SK-N-SH (cell line): ENCODE measurements at regions not wholly inside any gene's neighbourhood (a gene's known extent, or its start where the extent isn't known, plus 50 kb on each side); places are given as distances from the start of the nearest gene placed in this dataset.

Experiments
- CTCF ChIA-PET: fragments of 300-600, 350-600 bp; formaldehyde crosslinking; extraction: SDS; loops from one replicate; lab custom pipeline; 2021; lab: Yijun Ruan, JAX
- POLR2A ChIA-PET: fragments of 350-600 bp; sonication (Branson Sonifier 250); formaldehyde crosslinking; extraction: SDS; loops from one replicate; lab custom pipeline; 2020; ENCODE audit warnings: antibody characterized with exemption, inconsistent platforms; lab: Yijun Ruan, JAX
- DNase-seq: peaks from one replicate; pipeline ENCODE4 v3.0.0; 2012
- H2AFZ ChIP-seq: fragments of 200-600 bp; sonication (generic); 2 replicates; pipeline ENCODE4 v1.8.1; 2016; ENCODE audit warnings: antibody characterized with exemption, mild to moderate bottlenecking, low read depth
- H3F3A ChIP-seq: fragments of 200-600 bp; sonication (generic); replicated peaks from 2 replicates; pipeline ENCODE3; 2016; ENCODE audit warnings: antibody characterized with exemption, mild to moderate bottlenecking; ENCODE audit not compliant: insufficient read depth
- H3K27ac ChIP-seq, 2 experiments: fragments of 200-500 bp in 1 of 2; fragments of 200-600 bp in 1 of 2; sonication (Bioruptor generic) in 1 of 2; sonication (generic), shearing (Covaris generic) in 1 of 2; 2 replicates each; pipeline versions ENCODE4 v1.5.1 to v1.6.1; 2014 to 2016; ENCODE audit warnings: low read depth in 2 of 2, inconsistent platforms in 1 of 2, low read length in 1 of 2, mild to moderate bottlenecking in 1 of 2, mixed read lengths in 1 of 2
- H3K27me3 ChIP-seq: fragments of 200-600 bp; sonication (generic), shearing (Covaris generic); 2 replicates; pipeline ENCODE4 v1.6.1; 2016; ENCODE audit warnings: mixed run types; ENCODE audit not compliant: insufficient read depth
- H3K36me3 ChIP-seq, 2 experiments: fragments of 200-500 bp in 1 of 2; fragments of 200-600 bp in 1 of 2; sonication (Bioruptor generic) in 1 of 2; sonication (generic) in 1 of 2; replicated peaks in 1 of 2; 2 replicates each; pipeline versions ENCODE3 to v1.5.1; 2014 to 2016; ENCODE audit warnings: low read length in 1 of 2, mild to moderate bottlenecking in 1 of 2; ENCODE audit not compliant: insufficient read depth in 2 of 2, control insufficient read depth in 1 of 2
- H3K4me1 ChIP-seq, 2 experiments: fragments of 200-500 bp in 1 of 2; fragments of 200-600 bp in 1 of 2; sonication (Bioruptor generic) in 1 of 2; sonication (generic), shearing (Covaris generic) in 1 of 2; 2 replicates each; pipeline versions ENCODE4 v1.5.1 to v1.6.1; 2014 to 2016; ENCODE audit warnings: low read depth in 1 of 2, low read length in 1 of 2, mixed run types in 1 of 2; ENCODE audit not compliant: insufficient read depth in 2 of 2, control insufficient read depth in 1 of 2
- H3K4me2 ChIP-seq: fragments of 200-600 bp; sonication (generic), shearing (Covaris generic); 2 replicates; pipeline ENCODE4 v1.6.1; 2017; ENCODE audit warnings: mixed run types
- H3K4me3 ChIP-seq, 2 experiments: fragments of 200-500 bp in 1 of 2; fragments of 200-600 bp in 1 of 2; sonication (Bioruptor generic) in 1 of 2; sonication (generic), shearing (Covaris generic) in 1 of 2; 2 replicates each; pipeline versions ENCODE4 v1.5.1 to v1.8.1; 2014 to 2016; ENCODE audit warnings: low read depth in 2 of 2, inconsistent platforms in 1 of 2, low read length in 1 of 2, mild to moderate bottlenecking in 1 of 2, mixed read lengths in 1 of 2, moderate library complexity in 1 of 2
- H3K79me2 ChIP-seq: fragments of 200-600 bp; sonication (generic); 2 replicates; pipeline ENCODE4 v1.8.1; 2017; ENCODE audit warnings: mild to moderate bottlenecking; ENCODE audit not compliant: insufficient read depth
- H3K9ac ChIP-seq: fragments of 200-600 bp; sonication (generic); 2 replicates; pipeline ENCODE4 v1.6.1; 2017; ENCODE audit warnings: mixed run types
- H3K9me2 ChIP-seq: fragments of 200-600 bp; sonication (generic); 2 replicates; pipeline ENCODE4 v1.6.1; 2017; ENCODE audit warnings: mixed run types
- H3K9me3 ChIP-seq: fragments of 200-600 bp; sonication (generic); 2 replicates; pipeline ENCODE4 v1.6.1; 2017; ENCODE audit warnings: mixed run types, mild to moderate bottlenecking, moderate library complexity
- H4K20me1 ChIP-seq: fragments of 200-600 bp; sonication (generic); 2 replicates; pipeline ENCODE4 v1.6.1; 2017; ENCODE audit warnings: mild to moderate bottlenecking, mixed run types; ENCODE audit not compliant: insufficient read depth
- CHD2 ChIP-seq: fragments of 150-350 bp; IDR thresholded peaks from 2 replicates; pipeline ENCODE4 v1.6.1; 2018; ENCODE audit warnings: low read length; ENCODE audit not compliant: partially characterized antibody
- EP300 ChIP-seq, 2 experiments: IDR thresholded peaks; 2 replicates each; pipeline versions ENCODE4 v1.4.0 to v1.6.1; 2012; ENCODE audit warnings: borderline replicate concordance in 1 of 2, low read depth in 1 of 2, low read length in 1 of 2
- FOSL2 ChIP-seq: IDR thresholded peaks from 2 replicates; pipeline ENCODE4 v1.4.0; 2012; ENCODE audit warnings: low read depth, mild to moderate bottlenecking, moderate library complexity, borderline replicate concordance
- FOXJ3 ChIP-seq: sonication (generic); formaldehyde crosslinking; IDR thresholded peaks from 2 replicates; pipeline ENCODE4 v1.5.1; 2020; ENCODE audit warnings: mild to moderate bottlenecking, missing genetic modification reagents
- GABPA ChIP-seq: IDR thresholded peaks from 2 replicates; pipeline ENCODE4 v1.4.0; 2012; ENCODE audit warnings: low read depth, mild to moderate bottlenecking
- NRF1 ChIP-seq: IDR thresholded peaks from 2 replicates; pipeline ENCODE4 v1.6.1; 2012; ENCODE audit warnings: low read depth, mild to moderate bottlenecking, low read length
- RFX5 ChIP-seq: IDR thresholded peaks from 2 replicates; pipeline ENCODE4 v1.6.1; 2012; ENCODE audit warnings: mild to moderate bottlenecking, improper control_type of control experiment, low read length
- TEAD4 ChIP-seq: IDR thresholded peaks from 2 replicates; pipeline ENCODE4 v1.4.0; 2012; ENCODE audit warnings: mild to moderate bottlenecking, borderline replicate concordance; ENCODE audit not compliant: insufficient read depth
- TF ChIP-seq, protein P1 (sequence below): IDR thresholded peaks from 2 replicates; pipeline ENCODE4 v1.6.1; 2012; ENCODE audit warnings: mild to moderate bottlenecking, low read depth, low read length, moderate library complexity
- TF ChIP-seq, protein P2 (sequence below): fragments of 150-350 bp; IDR thresholded peaks from 2 replicates; pipeline ENCODE4 v1.6.1; 2017; ENCODE audit warnings: antibody characterized with exemption, low read length, low read depth, borderline replicate concordance
- TF ChIP-seq, protein P3 (sequence below): IDR thresholded peaks from 2 replicates; pipeline ENCODE4 v1.4.0; 2012; ENCODE audit warnings: low read depth, borderline replicate concordance
- TF ChIP-seq, protein P4 (sequence below): fragments of 200-600 bp; sonication (generic); IDR thresholded peaks from 2 replicates; pipeline ENCODE4 v1.6.1; 2017; ENCODE audit warnings: antibody characterized with exemption, mild to moderate bottlenecking, moderate library complexity
- TF ChIP-seq, protein P5 (sequence below): fragments of 150-350 bp; IDR thresholded peaks from 2 replicates; pipeline ENCODE4 v1.6.1; 2016; ENCODE audit warnings: mild to moderate bottlenecking, low read depth, low read length
- TF ChIP-seq, protein P6 (sequence below): IDR thresholded peaks from 2 replicates; pipeline ENCODE4 v1.4.0; 2012; ENCODE audit warnings: low read depth

DNA sequence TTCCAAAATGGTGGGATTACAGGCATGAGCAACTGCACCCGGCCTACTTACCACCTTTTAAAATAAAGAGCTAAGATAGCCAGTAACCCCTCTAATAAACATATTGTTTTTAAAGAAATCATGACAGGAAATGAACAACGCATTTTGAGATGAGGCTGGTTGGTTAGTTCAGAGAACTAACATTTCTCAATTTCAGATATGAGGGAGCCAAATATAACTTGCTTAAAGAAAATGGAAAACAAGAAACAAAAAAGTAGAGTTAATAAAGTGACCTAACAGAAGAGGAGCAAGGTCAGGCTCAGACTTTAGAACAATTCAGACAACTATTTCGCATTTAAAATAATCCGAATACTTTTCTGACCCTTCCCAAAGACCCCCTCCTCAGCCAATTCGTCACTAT lies 254.9 kb upstream of the PHF14 start (continued):
- TF ChIP-seq, protein P1, sequence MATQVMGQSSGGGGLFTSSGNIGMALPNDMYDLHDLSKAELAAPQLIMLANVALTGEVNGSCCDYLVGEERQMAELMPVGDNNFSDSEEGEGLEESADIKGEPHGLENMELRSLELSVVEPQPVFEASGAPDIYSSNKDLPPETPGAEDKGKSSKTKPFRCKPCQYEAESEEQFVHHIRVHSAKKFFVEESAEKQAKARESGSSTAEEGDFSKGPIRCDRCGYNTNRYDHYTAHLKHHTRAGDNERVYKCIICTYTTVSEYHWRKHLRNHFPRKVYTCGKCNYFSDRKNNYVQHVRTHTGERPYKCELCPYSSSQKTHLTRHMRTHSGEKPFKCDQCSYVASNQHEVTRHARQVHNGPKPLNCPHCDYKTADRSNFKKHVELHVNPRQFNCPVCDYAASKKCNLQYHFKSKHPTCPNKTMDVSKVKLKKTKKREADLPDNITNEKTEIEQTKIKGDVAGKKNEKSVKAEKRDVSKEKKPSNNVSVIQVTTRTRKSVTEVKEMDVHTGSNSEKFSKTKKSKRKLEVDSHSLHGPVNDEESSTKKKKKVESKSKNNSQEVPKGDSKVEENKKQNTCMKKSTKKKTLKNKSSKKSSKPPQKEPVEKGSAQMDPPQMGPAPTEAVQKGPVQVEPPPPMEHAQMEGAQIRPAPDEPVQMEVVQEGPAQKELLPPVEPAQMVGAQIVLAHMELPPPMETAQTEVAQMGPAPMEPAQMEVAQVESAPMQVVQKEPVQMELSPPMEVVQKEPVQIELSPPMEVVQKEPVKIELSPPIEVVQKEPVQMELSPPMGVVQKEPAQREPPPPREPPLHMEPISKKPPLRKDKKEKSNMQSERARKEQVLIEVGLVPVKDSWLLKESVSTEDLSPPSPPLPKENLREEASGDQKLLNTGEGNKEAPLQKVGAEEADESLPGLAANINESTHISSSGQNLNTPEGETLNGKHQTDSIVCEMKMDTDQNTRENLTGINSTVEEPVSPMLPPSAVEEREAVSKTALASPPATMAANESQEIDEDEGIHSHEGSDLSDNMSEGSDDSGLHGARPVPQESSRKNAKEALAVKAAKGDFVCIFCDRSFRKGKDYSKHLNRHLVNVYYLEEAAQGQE = no peak
- TF ChIP-seq, protein P2, sequence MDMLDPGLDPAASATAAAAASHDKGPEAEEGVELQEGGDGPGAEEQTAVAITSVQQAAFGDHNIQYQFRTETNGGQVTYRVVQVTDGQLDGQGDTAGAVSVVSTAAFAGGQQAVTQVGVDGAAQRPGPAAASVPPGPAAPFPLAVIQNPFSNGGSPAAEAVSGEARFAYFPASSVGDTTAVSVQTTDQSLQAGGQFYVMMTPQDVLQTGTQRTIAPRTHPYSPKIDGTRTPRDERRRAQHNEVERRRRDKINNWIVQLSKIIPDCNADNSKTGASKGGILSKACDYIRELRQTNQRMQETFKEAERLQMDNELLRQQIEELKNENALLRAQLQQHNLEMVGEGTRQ = no peak
- no peak for TF ChIP-seq RFX5
- TF ChIP-seq GABPA = no peak
- TF ChIP-seq EP300 (IDR thresholded peaks at IDR 0.05; ENCODE audit: borderline replicate concordance in 1 of 2, low read depth in 1 of 2, low read length in 1 of 2) = no peak
- TF ChIP-seq, protein P3, sequence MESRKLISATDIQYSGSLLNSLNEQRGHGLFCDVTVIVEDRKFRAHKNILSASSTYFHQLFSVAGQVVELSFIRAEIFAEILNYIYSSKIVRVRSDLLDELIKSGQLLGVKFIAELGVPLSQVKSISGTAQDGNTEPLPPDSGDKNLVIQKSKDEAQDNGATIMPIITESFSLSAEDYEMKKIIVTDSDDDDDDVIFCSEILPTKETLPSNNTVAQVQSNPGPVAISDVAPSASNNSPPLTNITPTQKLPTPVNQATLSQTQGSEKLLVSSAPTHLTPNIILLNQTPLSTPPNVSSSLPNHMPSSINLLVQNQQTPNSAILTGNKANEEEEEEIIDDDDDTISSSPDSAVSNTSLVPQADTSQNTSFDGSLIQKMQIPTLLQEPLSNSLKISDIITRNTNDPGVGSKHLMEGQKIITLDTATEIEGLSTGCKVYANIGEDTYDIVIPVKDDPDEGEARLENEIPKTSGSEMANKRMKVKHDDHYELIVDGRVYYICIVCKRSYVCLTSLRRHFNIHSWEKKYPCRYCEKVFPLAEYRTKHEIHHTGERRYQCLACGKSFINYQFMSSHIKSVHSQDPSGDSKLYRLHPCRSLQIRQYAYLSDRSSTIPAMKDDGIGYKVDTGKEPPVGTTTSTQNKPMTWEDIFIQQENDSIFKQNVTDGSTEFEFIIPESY = no peak

DNA sequence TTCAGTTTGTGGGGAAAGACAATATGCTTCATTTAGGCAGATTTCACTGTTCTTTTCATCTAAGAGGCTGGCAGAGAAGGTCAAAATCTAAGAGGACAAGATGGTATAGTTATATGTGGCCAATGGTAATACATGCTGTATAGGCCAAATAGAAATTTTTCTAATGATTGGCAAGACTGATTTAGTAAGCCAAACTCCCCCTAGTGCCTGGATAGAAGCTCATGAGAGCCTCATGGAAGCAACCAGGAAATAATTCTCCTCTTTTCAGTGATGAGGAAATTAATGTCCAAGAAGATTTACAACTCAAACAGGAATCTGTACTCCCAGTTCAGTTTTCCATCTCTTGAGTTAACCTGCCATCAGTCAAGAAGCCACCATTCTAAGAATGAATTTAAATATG lies 253.6 kb upstream of the PHF14 start:
- Histone ChIP-seq H3K4me3 (no peak overlapping the region), H3K79me2 (no peaks in the 10 kb centered on the region), H2AFZ (no peak overlapping the region), H3K4me2 (no peak overlapping the region), H3F3A (no peaks in the 10 kb centered on the region), H3K9me2 (no peaks in the 10 kb centered on the region), H3K9ac (no peak overlapping the region), H3K36me3 (no peaks in the 10 kb centered on the region), H4K20me1 (no peaks in the 10 kb centered on the region), H3K9me3 (no peaks in the 10 kb centered on the region), H3K4me1 (no peaks in the 10 kb centered on the region), H3K27ac (no peak overlapping the region), H3K27me3 (no peaks in the 10 kb centered on the region)
- CTCF ChIA-PET = interaction anchor here (1.0 to 1.2 kb wide), 3 partner anchors 9 to 169 kb away, joined by 3 read pairs; no protein-coding TSS in a partner anchor
- POLR2A ChIA-PET = no interaction called here
- no peak for DNase-seq
- TF ChIP-seq CHD2 (no peak), TEAD4 (no peak), NRF1 (no peak), FOSL2 (no peak), FOXJ3 (no peak)
- TF ChIP-seq, protein P2 = no peak
- TF ChIP-seq, protein P4, sequence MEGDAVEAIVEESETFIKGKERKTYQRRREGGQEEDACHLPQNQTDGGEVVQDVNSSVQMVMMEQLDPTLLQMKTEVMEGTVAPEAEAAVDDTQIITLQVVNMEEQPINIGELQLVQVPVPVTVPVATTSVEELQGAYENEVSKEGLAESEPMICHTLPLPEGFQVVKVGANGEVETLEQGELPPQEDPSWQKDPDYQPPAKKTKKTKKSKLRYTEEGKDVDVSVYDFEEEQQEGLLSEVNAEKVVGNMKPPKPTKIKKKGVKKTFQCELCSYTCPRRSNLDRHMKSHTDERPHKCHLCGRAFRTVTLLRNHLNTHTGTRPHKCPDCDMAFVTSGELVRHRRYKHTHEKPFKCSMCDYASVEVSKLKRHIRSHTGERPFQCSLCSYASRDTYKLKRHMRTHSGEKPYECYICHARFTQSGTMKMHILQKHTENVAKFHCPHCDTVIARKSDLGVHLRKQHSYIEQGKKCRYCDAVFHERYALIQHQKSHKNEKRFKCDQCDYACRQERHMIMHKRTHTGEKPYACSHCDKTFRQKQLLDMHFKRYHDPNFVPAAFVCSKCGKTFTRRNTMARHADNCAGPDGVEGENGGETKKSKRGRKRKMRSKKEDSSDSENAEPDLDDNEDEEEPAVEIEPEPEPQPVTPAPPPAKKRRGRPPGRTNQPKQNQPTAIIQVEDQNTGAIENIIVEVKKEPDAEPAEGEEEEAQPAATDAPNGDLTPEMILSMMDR = no peak
- TF ChIP-seq, protein P5, sequence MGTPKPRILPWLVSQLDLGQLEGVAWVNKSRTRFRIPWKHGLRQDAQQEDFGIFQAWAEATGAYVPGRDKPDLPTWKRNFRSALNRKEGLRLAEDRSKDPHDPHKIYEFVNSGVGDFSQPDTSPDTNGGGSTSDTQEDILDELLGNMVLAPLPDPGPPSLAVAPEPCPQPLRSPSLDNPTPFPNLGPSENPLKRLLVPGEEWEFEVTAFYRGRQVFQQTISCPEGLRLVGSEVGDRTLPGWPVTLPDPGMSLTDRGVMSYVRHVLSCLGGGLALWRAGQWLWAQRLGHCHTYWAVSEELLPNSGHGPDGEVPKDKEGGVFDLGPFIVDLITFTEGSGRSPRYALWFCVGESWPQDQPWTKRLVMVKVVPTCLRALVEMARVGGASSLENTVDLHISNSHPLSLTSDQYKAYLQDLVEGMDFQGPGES = no peak
- TF ChIP-seq, protein P6, sequence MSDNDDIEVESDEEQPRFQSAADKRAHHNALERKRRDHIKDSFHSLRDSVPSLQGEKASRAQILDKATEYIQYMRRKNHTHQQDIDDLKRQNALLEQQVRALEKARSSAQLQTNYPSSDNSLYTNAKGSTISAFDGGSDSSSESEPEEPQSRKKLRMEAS = no peak
- TF ChIP-seq, protein P1 = no peak
